Nucleus accumbens (tissue), 56 donors: ENCODE measurements at regions not wholly inside any gene's neighbourhood (a gene's known extent, or its start where the extent isn't known, plus 50 kb on each side); places are given as distances from the start of the nearest gene placed in this dataset.

ENCODE experiments used
- DNase-seq, 56 donors: peaks; one replicate each; lab custom pipeline; 2025; lab: John Stamatoyannopoulos, UW

GRCh38 chr5:68405784-68406743, 190.5 kb downstream of the PIK3R1 start:
- no peak for DNase-seq

- no peak for DNase-seq
These were observed 191.2 kb downstream of the PIK3R1 start for GRCh38 chr5:68406767-68407241.

GRCh38 chr5:68407311-68408239, 192.0 kb downstream of the PIK3R1 start:
- no peak for DNase-seq

GRCh38 chr5:68408345-68408871, 192.9 kb downstream of the PIK3R1 start:
- no peak for DNase-seq

GRCh38 chr5:68409259-68409658, 193.7 kb downstream of the PIK3R1 start:
- DNase-seq = no peak

- DNase-seq = no peak
These were observed 195.6 kb downstream of the PIK3R1 start for GRCh38 chr5:68411161-68411560.

- DNase-seq = no peak
These were observed 199.9 kb downstream of the PIK3R1 start for GRCh38 chr5:68415177-68416085.

GRCh38 chr5:68416714-68417113, 201.2 kb downstream of the PIK3R1 start:
- DNase-seq = no peak

GRCh38 chr5:68418201-68418600, 202.6 kb downstream of the PIK3R1 start:
- no peak for DNase-seq

GRCh38 chr5:68418680-68419079, 203.1 kb downstream of the PIK3R1 start:
- DNase-seq = no peak

- DNase-seq = peak in 3 of 56 donors; percentile 5 to 16 (median 7)
These were observed 203.6 kb downstream of the PIK3R1 start for GRCh38 chr5:68419081-68419636.

GRCh38 chr5:68419637-68420452, 204.3 kb downstream of the PIK3R1 start:
- DNase-seq = no peak

GRCh38 chr5:68420476-68421344, 205.2 kb downstream of the PIK3R1 start:
- no peak for DNase-seq

- no peak for DNase-seq
These were observed 206.1 kb downstream of the PIK3R1 start for GRCh38 chr5:68421485-68422220.

- no peak for DNase-seq
These were observed 207.7 kb downstream of the PIK3R1 start for GRCh38 chr5:68423154-68423811.
